GM19351 (cell line): ENCODE measurements at regions not wholly inside any gene's neighbourhood (a gene's known extent, or its start where the extent isn't known, plus 50 kb on each side); places are given as distances from the start of the nearest gene placed in this dataset.

Source experiments
- ATAC-seq: cut with Tn5 transposase; IDR thresholded peaks from one replicate; pipeline ENCODE4 v1.9.1; 2021; ENCODE audit warnings: mild to moderate bottlenecking, moderate library complexity; ENCODE audit not compliant: unreplicated experiment

DNA sequence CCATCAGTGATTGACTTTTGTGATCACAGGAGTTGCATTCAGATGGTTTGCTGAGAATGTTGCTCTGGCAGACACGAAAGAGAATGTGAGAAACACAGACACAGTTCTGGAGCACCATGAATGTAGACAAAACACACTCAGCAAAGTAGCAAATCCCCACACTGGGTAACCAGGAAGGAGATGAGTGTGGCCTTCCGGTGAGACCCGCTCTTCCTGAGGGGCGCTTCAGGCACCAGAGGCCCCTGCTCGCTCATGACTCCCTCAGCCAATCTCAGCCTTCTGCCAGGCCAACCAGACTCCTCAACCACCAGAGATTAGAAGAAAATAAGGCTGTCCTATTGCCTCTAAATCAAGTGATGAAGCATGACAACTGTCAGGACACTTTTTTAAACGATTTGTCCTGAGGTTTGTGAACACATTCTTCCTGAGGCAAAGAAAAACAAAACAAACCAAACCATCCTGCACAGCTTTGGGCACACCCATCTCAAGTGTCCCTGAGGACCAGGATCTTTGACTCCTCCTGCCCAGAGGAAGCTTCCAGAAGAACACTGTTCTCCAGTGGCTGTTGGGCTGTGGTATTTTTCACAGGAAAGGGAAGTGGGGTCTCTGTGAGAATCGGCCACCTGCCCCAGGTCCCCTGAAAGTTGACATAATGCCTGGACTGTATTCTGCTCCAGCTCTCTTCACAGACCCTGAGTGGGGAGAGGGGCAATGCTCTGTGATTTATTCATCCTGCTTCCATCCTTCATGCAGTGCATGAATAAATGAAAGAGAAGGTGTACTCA lies 152.8 kb downstream of the BCL11A start:
- no peak for ATAC-seq

DNA sequence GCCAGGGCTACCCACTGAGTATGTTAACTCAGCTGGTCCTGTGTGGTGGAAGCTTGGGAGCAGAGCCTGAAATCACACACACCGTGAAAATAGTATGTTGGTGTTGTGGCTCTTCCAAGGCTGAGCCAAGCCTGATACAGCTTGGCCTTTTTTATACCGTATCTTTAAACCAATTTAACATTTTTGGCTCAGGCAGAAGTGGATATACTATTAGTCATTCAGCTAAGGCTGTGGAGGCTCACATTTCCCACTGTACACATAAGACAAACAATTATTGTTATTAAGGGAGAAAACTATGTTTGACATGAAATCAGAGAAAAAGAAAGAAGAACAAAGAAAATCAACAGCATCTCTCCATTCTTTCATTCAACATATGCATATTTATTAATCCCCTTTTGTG lies 159.0 kb downstream of the BCL11A start:
- no peak for ATAC-seq

DNA sequence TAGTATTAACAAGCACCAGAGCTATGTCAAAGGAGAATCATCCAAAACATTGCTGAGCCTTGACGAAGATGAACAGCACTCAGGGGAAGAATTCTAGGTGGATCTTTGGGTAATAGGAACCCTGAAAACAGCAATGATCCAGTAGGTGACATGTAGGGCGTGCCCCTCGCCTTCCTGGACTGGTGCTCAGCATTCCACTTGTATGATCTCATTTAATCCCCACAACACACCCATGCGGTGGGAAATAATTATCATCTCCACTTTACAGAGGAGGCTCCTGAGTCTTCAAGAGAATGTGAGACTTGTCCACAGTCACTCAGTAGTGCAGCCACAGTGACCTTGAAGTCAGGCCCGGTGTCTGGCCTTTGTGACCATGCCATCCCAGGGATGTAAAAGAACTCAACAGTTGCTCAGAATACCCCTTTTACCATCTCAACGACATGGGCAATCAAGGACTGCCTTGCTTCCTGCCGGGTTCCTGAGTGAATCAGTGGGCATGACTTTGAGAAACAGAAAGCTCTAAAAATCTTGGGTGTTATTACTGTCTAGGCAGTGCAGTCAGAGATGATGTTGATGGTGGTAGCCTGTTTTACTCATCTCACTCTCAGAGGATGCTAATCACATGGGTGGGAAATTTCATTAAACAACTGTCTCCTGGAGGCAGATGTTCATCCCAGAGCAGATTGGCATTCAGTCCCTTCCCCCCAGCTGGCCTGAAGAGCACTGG lies 161.6 kb downstream of the BCL11A start:
- no peak for ATAC-seq

DNA sequence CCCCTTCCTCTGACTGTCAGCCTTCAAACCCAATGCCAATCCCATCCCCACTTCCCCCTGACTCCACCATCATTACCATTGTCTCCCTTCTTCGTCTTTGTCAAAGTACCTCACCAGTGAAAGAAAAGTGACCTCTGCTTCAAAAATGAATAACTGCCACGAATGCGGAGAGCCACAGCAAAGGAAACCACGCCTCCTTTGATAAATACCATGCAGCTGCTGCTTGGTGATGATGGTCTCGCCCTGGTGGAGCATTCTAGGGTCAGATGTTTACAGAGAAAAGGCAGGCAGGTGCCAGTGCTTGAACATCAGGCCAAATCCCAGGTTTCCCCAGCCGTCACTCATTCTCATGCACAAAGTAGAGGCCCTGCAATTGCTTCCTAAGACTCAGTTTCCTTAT lies 162.2 kb downstream of the BCL11A start:
- no peak for ATAC-seq

DNA sequence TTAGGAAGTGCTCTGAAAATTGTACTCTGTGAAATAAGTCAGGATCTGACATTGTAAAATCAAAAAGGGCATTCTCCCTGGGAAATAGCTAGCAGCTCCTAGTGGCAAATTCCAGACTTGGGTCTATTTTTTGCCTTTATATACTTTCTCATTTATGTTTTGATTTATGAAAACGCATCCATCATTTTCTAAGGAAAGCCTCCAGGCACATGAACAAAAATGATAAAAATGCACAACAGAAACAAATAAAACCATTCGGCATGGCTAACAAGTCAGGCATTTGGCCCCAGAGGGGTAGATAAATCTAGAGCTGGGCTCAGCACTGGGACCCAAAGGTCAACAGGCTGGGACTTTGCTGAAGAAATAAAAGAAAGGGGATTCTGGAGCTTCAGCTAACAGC lies 167.0 kb downstream of the BCL11A start:
- ATAC-seq, result no peak

DNA sequence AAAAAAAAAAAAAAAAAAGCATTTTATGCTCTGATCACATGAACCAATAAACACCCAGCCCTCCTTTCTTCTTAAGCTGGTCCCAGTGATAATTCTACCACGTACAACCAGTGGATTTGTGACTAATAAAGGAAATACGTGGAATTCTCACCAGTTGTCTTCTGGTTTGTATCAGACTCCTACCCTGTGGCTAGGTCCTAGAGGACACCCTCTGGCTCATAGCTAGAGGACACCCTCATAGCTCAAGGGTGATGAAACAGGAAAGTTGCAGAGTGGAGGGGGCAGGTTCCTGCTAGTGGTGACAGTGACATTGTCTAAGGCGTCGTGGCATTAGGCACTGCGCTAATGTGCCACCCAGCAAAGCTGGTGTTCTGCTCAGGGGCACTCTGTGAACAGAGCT lies 167.8 kb downstream of the BCL11A start:
- ATAC-seq, result no peak

DNA sequence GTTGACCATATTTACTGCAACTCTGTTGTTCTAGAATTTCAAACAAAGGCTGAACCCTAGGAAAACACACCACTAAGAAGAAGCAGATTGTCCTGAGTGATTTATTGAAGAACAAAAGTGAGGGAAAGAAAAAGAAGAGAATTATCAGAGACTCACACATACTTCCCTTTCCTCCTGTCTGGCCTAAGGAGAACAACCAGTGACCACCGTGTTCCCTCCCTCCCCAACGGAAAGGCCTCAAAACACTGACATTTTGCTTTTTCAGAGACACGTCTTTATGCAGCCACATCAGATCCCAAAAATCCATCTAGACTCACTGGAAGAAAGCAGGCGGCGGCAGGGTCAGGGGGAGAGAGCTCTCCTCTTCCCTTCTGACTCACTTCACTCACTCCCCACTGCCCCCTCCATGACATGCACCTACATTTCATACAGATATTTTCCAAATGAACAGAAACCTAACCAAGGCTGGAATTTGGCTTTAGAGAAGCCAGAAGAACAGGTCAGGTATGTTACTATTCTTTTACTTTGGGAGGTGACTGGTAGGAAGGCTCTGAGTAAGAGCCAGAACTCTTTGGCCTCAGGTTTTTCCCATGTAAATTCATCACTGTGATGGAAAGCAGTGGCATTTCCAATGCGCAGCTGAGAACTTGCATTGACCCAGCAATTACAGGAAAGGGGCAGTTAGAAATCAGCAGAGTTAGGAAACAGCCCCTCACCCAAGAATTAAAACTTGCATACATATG lies 169.9 kb downstream of the BCL11A start:
- no peak for ATAC-seq

DNA sequence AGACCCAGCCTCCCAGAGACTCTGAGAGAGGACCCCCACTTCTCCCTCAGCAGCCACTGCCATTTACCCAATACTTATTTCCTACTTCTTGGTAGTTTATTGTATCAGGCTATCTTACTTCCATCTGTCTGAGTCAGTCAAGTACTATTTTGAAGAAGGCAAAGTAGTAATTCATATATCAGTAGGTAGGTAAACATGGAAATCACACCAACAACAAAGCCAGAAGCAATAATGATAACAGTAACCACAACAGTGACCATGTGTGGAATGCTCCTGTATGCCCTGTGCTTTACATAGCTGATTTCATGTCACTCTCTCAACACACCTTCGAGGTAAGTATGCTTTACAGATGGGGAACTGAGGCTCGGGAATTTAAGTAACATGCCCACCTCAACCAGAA lies 173.0 kb downstream of the BCL11A start:
- ATAC-seq, result no peak

DNA sequence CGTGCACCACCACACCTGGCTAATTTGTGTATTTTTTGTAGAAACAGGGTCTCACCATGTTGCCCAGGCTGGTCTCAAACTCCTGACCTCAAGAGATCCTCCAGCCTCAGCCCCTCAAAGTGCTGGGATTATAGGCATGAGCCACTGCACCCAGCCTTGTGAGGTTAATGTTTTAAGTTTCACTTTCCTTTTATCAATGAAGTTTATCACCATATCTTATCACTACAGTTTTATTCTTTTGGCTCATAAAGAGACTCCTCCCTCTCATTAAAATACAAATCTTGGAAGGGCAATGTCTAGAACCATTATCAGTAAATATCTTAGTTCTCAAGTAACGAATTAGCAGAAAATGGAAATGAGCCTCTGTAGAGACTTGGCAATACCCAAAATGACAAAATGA lies 173.8 kb downstream of the BCL11A start:
- no peak for ATAC-seq

DNA sequence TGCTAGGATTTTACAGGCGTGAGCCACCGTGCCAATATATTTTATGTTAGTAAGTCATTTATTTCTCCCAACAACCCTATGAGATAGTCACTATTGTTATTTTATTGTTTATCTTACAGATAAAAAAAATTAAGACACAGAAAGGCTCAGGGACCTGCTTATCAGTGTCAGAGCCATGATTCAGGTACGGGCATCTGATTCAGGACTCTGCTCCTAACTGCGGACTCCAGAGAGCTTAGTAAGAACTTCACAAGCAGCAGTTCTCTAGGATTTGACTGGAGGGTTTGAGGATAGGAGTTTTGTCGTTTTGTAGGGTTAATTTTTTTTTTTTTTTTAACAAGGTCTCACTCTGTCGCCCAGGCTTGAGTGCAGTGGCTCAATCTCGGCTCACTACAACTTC lies 174.2 kb downstream of the BCL11A start:
- no peak for ATAC-seq

DNA sequence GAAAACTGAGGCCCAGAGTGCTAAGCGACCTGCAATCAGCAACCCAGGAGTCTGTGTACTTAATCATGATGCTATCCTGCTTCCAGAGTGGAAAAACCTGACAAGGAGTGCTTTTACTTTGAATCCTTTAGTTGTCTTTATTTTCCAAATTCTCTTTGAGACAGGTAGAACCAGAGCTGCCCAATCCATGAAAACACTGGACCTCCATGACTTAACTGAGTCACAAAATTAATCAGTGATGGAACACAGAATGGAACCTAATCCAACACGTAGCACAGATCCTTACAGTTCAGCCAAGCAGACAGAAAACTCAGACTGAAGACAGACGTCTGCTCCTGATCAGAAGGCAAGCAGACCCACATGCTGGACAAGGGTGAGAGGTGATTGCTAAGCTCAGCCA lies 175.6 kb downstream of the BCL11A start:
- ATAC-seq, result no peak

DNA sequence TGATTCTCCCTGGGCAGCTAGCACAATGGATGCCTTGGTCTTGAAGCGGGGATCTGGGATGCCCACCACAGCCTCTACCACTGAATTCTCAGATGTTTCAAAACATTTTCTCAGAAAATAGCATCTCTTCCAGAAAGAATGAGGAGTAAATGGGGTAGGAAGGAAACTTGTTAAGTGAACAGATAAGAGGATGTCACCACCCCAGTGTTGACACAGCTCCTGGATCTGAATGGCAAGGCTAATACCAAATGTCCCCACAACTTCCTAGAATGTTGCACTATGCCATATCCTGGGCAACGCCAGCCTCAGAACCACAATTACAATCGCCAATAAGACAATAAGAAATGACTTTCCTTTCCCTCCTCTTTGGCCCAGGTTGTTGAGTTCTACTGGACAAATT lies 177.2 kb downstream of the BCL11A start:
- ATAC-seq, result no peak

DNA sequence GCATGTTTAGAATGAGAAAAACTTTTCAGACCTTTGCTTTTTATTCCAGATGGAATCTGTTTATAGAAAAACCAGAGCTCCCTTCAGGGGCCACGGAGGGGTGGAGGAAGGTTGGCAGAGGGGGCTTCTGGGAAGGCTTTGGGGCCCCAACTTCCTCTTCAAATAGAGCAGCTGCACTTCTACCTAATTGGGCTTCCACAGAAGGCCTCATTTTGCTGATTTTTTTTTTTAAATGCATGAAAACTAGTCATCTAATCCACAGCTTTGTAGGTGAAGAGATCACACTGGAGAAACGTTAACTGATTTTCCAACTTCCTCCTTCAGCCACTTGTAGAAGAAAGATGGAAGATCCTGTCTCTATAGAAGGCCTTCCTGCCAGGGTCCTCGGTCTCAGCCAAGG lies 181.8 kb downstream of the BCL11A start:
- ATAC-seq, result no peak

DNA sequence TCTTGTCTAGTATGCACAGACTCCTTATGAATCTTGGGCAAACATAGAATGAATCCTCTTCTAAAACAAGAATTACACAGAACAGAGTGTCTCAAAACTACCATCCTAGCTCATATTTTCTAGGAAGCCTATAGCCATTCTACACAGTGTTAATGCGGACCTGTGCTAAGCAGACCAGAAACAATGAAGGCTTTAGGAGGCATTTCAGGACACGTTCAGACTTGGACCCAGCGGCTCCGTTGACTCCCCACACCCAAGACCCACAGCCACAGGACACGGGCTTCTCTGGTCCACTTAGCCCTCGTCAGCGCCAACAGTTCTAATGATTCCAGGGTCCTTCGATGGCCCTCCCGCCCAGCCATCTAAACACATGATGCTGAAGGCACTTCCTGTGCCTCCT lies 182.2 kb downstream of the BCL11A start:
- no peak for ATAC-seq

DNA sequence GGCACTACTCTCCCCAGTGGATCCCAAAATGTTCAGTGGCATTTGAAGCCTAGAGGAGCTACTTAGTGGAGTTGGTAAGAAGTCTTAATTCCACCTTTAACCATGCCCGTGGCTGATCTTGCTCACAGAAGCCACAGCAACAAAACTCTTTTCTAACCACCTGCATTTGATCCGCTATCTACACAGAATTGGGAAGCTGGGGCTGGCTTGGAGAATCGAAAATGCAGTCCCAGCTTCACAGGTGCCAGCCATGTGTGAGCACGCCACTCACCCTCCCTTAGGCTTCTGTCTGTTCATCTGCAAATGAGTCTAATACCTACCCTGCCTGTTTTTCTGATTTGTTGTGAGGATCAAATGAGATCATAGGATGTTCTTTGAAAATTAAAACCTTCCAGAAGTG lies 182.6 kb downstream of the BCL11A start:
- no peak for ATAC-seq

DNA sequence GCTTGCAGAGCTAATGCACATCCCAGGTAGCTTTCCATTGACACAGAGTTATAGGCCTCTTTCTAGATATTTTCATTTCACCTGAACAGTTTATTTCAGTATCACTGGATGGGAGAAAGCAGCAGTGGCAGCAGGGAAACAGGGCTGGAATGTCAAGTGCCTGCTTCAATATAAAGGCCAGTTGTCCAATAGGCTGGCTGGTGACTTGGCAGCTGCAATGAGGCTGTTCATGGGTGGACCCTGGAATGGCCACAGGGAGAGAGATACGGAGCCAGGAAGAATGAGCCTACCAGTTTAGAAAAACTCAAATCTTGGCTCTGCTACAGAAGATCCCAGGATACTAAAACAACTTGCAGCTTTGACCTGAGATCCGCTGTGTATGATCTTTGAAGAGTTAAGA lies 185.0 kb downstream of the BCL11A start:
- ATAC-seq, result no peak

DNA sequence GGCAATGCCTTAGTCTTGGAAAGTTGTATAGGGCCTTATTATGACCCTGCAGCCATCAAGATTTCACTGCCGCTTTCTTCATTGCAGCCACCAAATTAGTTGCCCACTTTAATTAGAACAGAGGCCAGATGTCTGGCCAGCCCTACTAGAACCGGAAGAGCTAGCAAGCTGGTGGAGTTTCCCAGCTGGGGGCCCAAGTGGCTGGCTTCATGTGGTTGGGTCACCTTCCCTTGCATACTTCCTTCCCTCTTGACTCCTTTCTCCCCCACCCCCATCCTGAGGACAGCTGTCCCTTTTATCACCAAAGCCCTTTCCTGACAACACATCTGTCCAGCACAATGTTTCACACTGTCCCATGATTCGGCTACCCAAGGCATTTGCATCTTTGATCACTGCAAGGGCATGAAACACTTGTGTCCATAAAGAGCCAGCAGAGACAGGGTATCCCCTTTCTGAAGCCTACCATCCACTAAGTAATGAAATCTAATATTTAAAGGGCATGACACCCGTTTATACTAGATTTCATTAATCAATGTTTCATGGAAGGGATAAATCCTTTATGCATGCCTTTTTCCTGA lies 187.2 kb downstream of the BCL11A start:
- ATAC-seq, result peak; percentile 54

DNA sequence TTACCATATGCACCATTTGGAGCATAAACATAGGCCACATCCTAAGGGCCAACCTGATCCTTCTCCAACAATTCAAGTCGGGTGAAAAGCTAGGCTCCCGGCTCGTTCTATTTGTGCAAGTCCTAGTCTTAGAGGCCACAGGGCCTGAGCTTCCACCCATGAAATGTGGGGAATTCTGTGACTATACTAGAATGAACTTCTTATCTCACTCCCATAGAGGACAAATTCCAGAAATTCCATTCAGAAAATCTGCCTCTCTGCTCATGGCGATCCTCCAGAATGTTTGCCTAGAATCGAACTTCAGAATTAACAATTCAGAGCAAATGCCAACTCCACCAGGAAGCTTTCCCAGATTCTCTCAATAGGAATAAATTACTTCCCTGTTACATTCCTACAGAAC lies 187.9 kb downstream of the BCL11A start:
- ATAC-seq, result no peak

DNA sequence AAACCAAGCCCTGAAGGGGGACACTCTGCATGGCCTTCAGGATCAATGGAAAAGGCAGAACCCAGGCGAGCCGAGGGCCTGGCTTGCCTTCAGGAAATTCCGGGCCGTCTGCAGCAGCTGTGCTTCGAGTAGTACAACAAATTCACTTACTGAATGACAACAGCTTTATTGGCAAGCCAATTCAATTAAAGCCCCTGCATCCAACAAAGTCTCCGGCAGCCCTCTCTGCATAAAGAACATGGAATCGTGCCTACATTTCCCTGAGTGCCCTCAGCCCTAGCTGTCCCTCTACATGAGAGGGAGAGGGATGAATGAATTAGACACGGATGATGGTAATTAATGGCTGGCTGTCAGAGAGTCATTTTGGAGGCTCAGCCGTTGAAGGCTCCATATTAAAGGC lies 189.0 kb downstream of the BCL11A start:
- no peak for ATAC-seq

DNA sequence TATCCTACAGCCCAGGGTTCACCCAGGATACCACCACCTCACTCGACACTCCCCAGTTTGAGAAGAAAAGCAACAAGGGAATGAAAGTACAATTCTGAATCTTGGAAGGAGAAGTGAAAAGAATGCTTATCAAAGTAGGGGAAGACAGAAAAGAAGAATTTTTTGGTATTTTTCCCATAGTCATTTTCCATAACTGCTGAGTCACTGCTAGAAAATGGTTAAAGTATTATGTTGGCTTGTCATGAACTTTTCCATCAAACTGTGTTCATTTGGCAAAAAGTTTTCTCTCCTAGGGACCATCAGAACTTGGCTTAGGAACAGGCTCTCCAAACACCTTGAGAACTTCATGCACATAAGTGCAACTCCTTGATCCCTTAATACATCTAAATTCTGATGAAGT lies 192.0 kb downstream of the BCL11A start:
- no peak for ATAC-seq

DNA sequence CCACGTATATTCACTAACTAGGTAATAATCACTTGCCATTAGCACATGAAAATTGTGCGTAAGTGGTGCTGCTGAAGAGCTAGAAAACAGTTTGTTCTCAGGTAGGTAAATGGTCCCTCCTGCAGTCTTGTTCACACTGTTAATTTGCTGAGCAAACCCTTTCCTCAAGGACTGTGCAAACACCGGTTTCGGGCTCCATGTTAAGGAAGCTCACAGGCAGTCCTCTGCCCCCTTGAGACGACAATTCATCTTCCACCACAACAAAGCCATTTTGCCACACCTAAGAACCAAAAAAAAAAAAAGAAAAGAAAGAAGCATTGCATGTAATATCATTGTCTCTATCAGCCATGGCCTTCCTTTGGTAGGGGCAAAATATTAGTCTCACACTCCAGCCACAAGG lies 193.9 kb downstream of the BCL11A start:
- no peak for ATAC-seq

DNA sequence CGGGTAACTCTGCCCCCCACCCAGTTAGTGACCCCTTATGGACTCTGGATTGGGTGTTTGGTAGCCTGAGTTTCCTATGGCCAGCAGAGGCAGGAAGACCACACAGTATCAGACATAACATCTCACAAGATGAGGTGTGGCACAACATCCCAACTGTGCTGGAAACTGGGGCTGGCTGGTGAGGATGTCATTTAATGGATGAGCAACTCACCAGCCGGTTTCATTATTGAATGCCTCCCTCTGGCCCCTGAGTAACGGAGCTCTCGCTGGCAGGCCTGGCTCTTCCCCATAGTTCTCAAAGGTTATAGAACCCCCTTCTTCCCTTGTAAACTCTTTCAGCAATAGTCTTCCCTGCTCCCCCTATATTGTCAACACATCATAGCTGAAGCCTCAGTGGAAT lies 195.0 kb downstream of the BCL11A start:
- ATAC-seq, result no peak
